ENCODE measurements at regions not wholly inside any gene's neighbourhood (a gene's known extent, or its start where the extent isn't known, plus 50 kb on each side); places are given as distances from the start of the nearest gene placed in this dataset.

DNA sequence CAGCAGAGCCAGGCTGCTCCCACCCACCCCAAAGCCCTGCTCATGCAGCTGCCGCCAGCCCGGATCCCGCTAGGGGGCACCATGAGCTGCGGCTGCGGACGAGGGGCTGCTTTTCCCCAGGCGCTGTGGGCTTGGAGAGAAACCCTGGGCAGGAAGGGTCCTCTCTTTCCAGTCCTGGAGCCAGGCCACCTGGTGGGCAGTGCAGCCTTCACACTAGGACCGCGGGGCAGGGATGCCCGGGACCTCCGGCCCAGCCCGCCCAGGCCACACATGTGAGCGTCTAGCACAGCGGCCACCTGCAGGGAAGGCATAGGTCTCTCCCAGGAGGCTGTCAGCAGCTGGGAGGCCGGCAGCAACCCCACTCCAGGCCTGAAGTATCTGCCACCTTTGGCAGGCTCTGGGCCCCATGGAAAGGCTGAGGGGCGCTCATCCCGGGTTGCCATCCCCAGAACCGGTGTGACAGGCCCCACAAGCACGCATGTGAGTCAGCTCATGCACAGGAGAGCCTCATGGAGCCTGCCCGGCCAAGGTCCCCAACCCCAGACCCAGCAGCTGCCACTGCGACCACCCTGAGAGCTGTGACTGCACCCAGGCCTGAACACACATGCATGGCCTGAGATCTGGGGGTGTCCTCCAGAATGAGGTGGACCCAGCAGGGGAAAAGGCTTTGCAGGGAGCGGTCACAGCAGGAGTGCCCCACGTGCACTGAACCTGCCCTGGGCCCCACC is 280.0 kb upstream of the RTL1 start:
- no peak for TF ChIP-seq TCF7L2 (IDR thresholded peaks at IDR 0.05; ENCODE audit: low read depth, low read length)
- TF ChIP-seq, protein P1, sequence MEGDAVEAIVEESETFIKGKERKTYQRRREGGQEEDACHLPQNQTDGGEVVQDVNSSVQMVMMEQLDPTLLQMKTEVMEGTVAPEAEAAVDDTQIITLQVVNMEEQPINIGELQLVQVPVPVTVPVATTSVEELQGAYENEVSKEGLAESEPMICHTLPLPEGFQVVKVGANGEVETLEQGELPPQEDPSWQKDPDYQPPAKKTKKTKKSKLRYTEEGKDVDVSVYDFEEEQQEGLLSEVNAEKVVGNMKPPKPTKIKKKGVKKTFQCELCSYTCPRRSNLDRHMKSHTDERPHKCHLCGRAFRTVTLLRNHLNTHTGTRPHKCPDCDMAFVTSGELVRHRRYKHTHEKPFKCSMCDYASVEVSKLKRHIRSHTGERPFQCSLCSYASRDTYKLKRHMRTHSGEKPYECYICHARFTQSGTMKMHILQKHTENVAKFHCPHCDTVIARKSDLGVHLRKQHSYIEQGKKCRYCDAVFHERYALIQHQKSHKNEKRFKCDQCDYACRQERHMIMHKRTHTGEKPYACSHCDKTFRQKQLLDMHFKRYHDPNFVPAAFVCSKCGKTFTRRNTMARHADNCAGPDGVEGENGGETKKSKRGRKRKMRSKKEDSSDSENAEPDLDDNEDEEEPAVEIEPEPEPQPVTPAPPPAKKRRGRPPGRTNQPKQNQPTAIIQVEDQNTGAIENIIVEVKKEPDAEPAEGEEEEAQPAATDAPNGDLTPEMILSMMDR (IDR thresholded peaks at IDR 0.05), result no peak; the same call in 1 of the 2 replicates
- no peak for TF ChIP-seq SIN3A (IDR thresholded peaks at IDR 0.05; ENCODE audit: borderline replicate concordance, insufficient read depth, low read depth, low read length)
- TF ChIP-seq, protein P2, sequence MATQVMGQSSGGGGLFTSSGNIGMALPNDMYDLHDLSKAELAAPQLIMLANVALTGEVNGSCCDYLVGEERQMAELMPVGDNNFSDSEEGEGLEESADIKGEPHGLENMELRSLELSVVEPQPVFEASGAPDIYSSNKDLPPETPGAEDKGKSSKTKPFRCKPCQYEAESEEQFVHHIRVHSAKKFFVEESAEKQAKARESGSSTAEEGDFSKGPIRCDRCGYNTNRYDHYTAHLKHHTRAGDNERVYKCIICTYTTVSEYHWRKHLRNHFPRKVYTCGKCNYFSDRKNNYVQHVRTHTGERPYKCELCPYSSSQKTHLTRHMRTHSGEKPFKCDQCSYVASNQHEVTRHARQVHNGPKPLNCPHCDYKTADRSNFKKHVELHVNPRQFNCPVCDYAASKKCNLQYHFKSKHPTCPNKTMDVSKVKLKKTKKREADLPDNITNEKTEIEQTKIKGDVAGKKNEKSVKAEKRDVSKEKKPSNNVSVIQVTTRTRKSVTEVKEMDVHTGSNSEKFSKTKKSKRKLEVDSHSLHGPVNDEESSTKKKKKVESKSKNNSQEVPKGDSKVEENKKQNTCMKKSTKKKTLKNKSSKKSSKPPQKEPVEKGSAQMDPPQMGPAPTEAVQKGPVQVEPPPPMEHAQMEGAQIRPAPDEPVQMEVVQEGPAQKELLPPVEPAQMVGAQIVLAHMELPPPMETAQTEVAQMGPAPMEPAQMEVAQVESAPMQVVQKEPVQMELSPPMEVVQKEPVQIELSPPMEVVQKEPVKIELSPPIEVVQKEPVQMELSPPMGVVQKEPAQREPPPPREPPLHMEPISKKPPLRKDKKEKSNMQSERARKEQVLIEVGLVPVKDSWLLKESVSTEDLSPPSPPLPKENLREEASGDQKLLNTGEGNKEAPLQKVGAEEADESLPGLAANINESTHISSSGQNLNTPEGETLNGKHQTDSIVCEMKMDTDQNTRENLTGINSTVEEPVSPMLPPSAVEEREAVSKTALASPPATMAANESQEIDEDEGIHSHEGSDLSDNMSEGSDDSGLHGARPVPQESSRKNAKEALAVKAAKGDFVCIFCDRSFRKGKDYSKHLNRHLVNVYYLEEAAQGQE (IDR thresholded peaks at IDR 0.05; ENCODE audit: insufficient read depth in 1 of 2, low read depth in 2 of 2, low read length in 1 of 2), result no peak
- no peak for TF ChIP-seq POLR2AphosphoS5 (IDR thresholded peaks at IDR 0.05; ENCODE audit: low read depth, low read length)
- H3K4me1 ChIP-seq (ENCODE audit: control insufficient read depth, insufficient read depth, low read length), result no peaks in the 10 kb centered on the region
- ChIA-PET CTCF (no interaction called here), POLR2A (no interaction called here)
- in situ Hi-C loops (cut with HindIII; ENCODE audit: low pct_unique_long_range_greater_than_20kb, low sequenced_read_pairs), result no loop called here
- DNase-seq (ENCODE audit: low read depth, low spot score) (no peak), ATAC-seq (no peak)
- H3K9me3 ChIP-seq (ENCODE audit: control insufficient read depth, insufficient read depth, low read depth, low read length), result no peaks in the 10 kb centered on the region
- intact Hi-C loops (cut with micrococcal nuclease; ENCODE audit: unreplicated experiment), result no loop called here
- H3K27ac ChIP-seq (ENCODE audit: low read length), result no peak overlapping the region
- H3K27me3 ChIP-seq (ENCODE audit: control insufficient read depth, insufficient read depth, low read length), result no peaks in the 10 kb centered on the region
- no peaks in the 10 kb centered on the region for H3K36me3 ChIP-seq (ENCODE audit: control insufficient read depth, insufficient read depth, low read length)
- no peak overlapping the region for H3K4me3 ChIP-seq (ENCODE audit: low read depth in 2 of 2, low read length in 2 of 2)
- no TSS peak for BruUV-seq (replicated peaks)

DNA sequence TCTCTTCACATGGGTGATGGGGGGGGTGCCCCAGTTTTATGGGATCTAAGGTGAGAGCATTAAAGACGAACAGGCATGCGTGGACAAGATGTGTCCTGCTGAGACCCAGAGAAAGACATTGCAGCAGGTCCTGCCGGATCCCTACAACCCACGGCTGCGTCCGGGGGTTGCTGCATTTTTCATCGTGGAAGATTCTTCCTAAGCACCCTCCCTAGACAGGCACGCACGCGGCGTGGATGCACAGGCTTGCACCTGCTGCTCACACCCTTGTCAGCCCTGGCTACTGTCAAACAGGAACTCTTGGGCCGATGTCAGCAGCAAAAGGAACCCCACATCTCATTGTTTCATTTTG is 280.6 kb upstream of the RTL1 start:
- Histone ChIP-seq H3K36me3 (ENCODE audit: control insufficient read depth, insufficient read depth, low read length) (no peaks in the 10 kb centered on the region), H3K4me3 (ENCODE audit: low read depth in 2 of 2, low read length in 2 of 2) (no peak overlapping the region), H3K9me3 (ENCODE audit: control insufficient read depth, insufficient read depth, low read depth, low read length) (no peaks in the 10 kb centered on the region), H3K27ac (ENCODE audit: low read length) (no peak overlapping the region), H3K27me3 (ENCODE audit: control insufficient read depth, insufficient read depth, low read length) (no peaks in the 10 kb centered on the region), H3K4me1 (ENCODE audit: control insufficient read depth, insufficient read depth, low read length) (no peaks in the 10 kb centered on the region)
- DNase-seq (ENCODE audit: low read depth, low spot score), result no peak
- TF ChIP-seq SIN3A (IDR thresholded peaks at IDR 0.05; ENCODE audit: borderline replicate concordance, insufficient read depth, low read depth, low read length) (no peak), POLR2AphosphoS5 (IDR thresholded peaks at IDR 0.05; ENCODE audit: low read depth, low read length) (no peak), TCF7L2 (IDR thresholded peaks at IDR 0.05; ENCODE audit: low read depth, low read length) (no peak)
- TF ChIP-seq, protein P1 (IDR thresholded peaks at IDR 0.05), result no peak
- TF ChIP-seq, protein P2 (IDR thresholded peaks at IDR 0.05; ENCODE audit: insufficient read depth in 1 of 2, low read depth in 2 of 2, low read length in 1 of 2), result no peak
- ATAC-seq, result no peak
- intact Hi-C loops (cut with micrococcal nuclease; ENCODE audit: unreplicated experiment), result no loop called here
- CTCF ChIA-PET, result no interaction called here
- BruUV-seq (replicated peaks), result no TSS peak
- POLR2A ChIA-PET, result no interaction called here
- in situ Hi-C loops (cut with HindIII; ENCODE audit: low pct_unique_long_range_greater_than_20kb, low sequenced_read_pairs), result no loop called here

Data from Panc1 (cell line).